Activated CD8-positive, alpha-beta memory T cell treated with anti-CD3 and anti-CD28 coated beads, Interleukin-2, amount 50 U/mL, for 4 hours (primary cell): ENCODE measurements at regions not wholly inside any gene's neighbourhood (a gene's known extent, or its start where the extent isn't known, plus 50 kb on each side); places are given as distances from the start of the nearest gene placed in this dataset.

Source experiments
- DNase-seq: peaks from one replicate; pipeline ENCODE4 v3.0.0-alpha.2; 2020

DNA sequence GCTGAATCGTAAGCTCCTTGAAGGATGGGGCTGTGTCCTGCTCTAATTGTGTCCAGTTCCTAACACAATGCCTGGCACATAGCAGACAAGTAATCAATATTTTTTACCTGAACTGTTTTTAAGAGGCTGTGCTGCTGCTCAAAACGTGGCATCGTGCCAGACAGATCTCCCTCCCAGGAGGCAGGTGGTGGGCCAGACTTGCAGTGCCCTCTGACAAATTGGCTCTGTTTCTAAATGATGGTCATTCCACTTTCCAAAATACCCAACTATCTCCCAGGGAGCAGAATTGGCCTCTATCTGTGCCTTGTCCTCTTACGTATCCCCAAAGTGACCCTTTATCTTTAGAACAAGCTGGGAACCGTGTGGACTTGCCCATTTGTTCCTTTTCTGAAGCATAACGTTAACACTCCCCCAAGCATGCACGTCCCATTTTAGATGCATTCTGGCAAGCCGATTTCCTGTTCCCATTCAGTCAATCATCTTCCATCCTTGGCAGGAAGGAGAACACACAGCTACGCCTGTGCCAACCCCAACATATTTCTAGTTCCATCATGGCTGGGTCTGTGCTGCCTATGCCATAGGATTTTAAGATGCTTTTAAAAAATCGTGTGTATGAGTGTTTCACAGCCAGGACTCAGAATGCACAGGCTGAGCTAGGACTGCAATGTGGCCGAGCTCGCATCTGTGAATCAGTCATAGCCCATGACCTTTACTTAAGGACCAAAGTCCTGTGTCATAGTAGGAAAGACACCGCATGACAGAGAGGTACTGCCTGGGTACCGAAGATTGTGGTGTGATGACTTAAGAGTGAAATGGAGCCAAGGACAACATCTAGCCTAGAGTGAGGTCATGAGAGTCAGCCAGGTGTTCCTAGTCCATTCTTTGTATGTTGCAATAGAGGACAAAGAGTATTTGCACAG, 408.6 kb downstream of the PRDM2 start:
- no peak for DNase-seq

DNA sequence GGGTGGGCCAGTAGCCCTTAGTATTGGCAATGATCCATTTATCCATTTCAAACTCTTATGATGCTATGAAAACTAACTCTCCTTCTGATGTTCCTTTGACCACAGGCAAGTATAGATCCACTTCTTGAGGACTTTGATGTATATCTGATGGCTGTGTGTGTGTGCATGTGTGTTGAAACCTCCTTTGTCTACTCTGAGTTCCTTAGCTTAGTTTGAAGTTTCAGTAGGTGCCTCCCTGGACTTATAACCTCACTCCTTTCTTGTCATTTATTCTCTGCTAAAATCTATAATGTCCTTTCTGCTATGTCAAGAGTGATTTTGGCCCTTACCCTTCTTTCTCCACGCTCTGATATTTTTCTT, 409.3 kb downstream of the PRDM2 start:
- DNase-seq, result no peak

DNA sequence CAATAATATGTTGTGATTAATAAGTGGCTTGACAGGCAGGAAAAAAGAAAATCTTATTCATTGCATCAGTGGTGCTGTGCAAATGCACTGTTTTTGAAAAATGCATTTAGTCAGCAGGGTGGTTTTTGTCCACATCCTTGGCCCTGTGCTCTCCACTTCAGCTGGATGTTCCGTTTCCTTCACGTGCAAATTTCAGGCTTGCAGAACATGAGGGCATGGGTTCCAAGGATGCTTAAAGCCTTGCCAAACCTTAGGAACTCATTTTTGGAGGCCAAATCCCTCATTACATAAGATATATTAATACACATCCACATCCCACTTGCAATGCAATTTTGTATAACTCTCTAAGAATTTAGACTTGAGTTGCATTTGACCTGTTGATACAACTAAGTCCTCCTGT, 410.1 kb downstream of the PRDM2 start:
- no peak for DNase-seq

DNA sequence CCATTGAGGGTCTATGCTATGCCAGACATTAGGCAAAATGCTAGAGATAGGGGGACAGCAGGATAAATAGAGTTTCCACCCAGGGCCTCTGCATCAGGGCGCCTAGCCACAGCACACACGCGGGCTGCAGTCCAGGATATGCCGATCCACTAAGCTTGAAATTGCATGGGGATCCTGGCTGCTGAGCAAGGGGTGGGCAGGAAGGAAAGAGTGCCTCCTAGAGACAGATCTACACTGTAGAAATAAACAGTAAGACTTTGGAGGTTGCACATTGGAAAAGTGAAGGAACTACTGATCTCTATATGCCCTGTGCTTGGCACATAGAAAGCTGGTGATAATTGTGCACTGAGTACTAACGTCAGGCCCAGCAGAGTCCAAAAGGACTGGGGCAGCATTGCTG, 411.1 kb downstream of the PRDM2 start:
- DNase-seq, result no peak

DNA sequence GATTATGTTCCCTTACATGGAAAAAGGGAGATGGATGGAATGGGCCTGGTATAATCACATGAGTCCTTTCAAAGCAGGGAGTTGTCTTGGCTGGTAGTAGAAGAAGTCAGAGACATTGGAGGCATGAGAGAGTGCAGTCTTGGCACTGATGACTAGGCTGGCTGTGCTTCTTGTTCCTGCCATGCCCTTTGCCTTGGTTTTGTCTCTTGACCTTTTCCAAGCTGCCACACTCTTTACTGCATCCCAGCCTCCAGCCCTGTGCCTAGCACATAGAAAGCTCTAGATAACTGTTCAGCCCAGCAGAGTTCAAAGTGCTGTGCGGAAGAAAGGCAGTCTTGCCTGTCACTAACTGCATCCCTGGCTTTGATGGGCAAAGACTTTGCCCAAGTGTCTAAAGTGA, 412.6 kb downstream of the PRDM2 start:
- no peak for DNase-seq

DNA sequence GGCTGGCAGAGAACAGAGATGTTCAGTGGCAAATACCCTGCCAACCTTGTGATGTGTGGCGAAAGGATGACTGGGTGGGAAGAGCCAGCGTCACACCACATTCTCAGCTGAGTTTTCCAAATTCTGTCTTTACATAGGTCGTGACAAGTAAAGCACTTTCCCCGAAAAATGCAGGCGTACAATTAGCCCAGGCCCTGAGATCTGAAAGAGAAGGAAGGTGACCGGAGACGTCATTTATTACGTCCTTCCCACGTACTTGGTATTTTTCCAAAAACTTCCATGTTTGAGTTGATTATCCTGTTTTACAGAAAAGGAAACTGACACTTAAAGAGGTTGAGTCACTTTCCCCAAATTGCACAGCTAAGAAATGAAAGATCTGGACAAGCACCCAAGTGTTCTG, 413.3 kb downstream of the PRDM2 start:
- no peak for DNase-seq

DNA sequence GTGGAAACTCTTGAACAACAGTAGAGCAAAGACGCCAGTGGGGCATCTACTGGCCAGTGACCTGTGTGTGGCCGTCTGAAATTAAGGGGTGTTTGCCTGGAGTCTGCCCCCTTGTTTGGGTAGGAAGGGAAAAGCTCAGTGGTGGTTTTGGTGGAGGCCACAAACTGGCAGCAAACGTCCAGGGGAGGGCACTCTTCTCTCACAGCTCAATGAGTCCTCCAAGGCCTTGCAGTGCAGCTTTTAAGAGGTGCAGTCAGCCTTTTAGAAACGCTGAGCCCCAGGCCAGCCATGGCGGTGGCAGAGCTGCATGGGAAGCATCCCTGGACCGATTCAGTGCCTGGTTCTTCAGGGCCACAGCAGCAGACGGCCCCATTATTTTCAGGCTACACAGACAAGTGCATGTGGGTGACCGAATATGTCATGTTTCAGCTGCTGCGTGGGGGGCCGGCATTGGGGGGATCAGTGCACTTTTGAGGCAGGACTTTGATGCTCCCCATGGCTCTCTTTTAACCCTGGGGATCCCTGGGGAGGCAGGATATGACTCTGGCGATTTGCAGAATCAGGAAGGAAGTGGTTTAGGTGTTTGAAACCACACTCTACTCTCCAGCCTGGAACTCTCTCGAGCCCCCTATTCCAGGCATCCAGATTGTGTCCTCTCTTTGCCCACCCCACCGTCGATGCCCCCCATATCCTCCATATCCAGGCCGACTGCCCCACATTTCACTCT, 414.0 kb downstream of the PRDM2 start:
- DNase-seq, result no peak

DNA sequence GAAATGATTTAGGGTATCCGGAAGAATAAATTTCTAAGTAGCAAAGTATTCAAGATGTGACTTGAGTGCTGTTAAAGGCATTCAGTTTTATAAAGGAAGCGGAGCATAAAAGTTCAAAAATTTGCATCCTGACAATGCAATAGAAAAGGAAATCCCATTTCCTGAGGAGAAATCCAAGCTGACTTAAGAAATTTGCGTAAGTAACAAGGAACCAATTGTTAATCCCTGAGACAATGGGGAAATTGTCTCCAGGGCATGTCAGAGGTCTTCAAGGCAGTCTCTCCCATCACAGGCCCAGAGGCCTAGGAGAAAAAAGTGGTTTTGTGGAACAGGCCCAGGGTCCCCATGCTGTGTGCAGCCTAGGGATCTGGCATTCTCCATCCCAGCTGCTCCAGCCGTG, 416.0 kb downstream of the PRDM2 start:
- no peak for DNase-seq

DNA sequence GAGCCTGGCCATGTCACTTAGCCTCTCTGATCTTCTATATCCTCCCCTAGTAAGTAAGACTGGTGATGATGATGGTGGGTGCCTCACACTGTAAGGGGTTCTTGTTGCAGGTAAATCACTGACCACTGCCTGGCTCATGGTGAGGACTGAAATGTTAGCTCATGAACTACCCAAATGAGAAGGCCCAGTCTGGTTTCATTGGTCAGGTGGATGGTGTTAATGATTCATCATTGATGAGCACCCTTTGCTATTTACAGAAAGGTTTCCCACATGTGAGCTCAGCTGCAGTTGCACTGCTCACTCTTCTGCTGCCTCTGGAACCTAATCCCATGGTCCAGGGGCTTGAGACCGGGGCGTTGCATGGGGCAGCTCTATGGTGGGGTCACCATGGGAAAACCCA, 417.7 kb downstream of the PRDM2 start:
- no peak for DNase-seq

DNA sequence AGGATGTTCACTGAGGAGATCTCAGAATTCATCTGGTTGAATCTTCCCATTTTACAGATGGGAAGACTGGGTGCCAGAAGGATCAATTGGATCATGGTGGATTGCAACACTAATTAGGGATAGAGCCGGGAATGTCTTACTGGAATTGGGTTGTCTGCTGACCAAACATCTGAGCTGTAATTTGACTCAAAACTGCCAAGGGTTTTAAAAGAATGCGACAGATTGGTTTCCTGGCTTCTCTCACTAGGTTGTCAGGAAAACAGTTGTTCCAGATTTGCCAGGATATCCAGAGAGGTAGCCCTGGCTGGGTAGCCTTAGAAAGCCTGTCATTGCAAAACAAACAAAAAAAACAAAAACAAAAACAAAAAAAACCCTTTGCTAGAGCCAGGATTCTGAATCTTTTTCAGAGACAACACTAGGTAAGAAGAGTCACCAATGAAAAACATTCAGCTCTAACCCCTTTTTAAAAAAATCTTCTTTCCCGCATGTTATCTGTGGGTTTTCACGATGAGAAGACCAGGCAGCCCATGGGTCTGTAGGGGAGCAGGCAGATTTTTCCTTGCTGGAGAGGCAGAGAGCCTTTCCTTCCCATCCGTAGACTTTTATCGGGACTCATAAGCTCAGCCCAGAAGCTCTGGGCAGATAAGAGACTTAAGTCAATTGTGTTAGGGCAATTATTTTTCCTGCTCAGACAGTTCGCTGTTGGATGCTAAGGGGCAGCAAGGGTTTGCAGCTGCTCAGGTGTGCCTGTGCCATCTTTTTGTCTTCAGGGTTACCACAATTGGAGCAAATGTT, 418.9 kb downstream of the PRDM2 start:
- no peak for DNase-seq

DNA sequence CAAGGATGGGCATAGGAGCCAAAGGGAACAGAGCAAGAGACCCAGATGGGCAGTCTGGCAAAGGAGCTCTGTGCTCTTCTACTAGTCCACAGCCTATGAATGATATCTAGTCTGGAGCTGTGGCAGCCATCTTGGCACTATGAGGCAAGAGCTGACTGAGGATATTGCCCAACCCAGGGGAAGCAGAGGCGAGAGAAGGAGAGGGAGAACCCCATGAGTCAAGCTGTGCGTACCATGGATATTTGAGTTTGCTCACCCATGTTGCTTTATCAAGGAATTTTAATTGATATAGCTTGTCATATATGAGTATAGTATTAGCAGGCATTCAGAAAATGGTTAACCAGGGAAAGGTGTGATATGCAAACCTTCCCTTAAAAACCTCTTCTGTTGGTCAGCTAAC, 420.9 kb downstream of the PRDM2 start:
- DNase-seq, result no peak

DNA sequence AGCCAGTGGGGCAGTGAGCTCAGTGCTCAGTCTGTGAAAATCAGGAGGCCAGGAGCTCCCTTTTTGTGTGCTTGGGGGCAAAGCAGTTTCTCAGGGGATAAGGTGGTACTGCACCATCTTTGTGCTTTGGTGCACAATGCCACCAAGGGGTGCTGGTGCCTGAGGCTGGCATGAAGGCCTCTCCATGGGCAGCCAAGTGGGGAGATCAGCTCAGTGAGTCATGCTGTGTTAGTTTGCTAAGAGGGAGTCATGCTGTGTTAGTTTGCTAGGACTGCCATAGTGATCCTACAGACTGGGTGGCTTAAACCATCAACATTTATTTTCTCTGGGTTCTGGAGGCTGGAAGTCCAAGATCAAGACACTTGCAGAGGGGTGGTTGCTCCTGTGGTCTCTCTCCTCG, 428.1 kb downstream of the PRDM2 start:
- no peak for DNase-seq

DNA sequence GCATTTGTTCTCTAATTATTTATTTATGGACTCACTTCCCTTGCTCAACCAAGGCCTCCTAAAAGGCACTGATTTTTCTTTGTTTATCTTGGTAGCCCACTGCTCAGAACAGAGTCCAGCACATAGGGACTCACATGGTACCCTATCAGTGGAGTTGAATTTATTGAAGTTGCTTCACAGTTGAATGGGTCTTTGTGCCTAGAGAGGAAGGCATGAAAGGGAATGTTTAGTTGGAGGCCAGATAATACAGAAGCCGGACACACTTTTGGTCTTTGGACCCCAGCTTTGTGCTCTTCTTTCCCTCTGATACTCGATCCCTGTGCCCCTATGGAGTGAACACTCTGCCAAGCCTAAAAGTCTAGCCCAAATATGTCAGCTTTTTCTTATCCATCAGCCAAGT, 429.0 kb downstream of the PRDM2 start:
- no peak for DNase-seq

DNA sequence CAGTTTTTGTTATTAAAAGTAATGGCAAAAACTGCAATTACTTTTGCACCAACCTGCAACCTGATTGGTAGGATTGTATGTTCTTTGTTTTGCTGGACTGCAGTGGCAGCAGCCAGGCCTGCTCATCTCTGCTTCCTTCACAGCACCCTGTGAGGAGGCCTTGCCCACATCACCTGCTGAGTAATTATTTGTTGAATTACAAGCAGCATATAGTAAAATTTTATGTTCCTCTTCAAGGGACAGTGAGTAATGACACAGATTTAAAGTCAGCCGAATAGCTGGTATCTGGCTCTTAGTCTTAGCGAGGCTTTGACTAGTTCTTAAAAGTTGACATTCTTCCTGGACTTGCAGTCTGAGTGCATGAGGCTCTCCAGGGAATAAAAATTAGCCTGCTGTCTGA, 435.1 kb downstream of the PRDM2 start:
- DNase-seq, result no peak

DNA sequence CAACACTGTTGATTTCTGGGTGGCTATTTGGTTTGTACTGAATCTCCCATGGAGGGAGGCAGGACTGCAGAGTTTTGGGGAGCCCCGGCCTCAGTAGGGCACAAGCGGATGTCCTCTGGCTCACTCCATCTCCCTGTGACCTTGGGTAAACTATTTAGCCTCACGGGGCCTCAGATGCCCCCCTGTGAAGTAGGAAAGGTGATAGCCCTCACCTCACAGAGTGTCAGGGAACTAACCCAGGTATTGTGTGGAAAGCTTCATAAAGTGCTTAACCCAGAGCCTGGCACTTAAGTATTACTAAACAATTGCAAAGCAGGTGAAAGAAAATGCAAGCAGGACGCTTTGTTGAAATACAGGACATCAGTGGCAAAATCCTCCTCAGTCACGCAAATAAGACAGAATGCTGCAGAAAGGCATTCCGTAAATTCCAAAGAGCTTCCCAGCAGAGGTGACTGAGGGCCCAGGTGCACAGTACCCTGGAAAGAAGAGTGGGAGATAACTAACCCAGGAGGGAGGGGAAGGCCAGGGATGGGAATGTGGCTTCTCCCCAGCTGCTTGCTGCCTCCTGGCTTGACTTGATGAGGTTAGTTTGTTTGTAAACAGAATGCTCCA, 436.3 kb downstream of the PRDM2 start:
- no peak for DNase-seq

DNA sequence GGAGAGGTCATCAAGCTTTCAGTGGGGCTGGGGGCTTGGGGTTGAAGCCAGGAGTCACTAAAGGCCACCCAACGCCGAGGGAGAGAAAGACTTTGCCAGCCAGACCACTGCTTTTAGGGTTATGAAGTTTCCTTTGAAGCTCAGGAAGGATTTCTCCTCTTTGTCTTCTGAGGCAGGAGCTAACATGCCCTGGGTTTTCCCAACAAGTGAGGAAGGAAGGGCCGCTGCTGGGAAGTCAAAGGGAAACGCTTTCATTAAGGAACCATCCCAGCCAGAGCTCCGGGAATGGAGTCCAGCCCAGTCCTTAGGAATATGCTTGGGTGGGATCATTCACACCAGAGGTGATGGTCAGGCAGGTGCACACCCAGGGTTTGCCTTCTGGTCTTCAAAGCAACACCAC, 436.9 kb downstream of the PRDM2 start:
- no peak for DNase-seq

DNA sequence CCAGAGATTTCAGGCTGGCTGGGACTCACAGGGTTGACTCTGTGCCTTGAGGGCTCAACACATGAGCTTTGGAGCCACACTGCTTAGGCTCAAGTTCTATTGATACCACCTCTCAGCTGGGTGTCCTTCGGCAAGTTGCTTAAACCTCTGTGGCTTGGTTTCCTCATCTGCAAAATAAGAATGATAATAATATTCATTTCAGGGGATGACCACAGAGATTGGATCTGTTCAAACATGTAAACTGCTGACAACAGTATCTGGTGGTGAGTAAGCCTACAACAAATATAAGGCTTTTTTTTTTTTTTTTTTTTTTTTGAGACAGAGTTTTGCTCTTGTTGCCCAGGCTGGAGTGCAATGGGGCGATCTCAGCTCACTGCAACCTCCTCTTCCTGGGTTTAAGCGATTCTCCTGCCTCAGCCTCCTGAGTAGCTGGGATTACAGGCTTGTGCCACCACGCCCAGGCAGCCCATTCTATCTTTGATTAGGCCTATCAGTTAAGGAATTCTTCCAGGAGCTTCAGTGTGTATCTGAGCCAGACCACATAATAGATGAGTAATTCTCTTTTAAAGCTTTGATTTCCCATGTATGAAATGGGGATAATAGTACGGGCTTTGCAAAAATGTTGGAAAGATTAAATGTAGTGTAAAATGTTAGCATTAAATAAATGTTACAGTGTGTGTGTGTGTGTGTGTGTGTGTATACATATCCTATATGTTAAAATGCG, 437.6 kb downstream of the PRDM2 start:
- no peak for DNase-seq

DNA sequence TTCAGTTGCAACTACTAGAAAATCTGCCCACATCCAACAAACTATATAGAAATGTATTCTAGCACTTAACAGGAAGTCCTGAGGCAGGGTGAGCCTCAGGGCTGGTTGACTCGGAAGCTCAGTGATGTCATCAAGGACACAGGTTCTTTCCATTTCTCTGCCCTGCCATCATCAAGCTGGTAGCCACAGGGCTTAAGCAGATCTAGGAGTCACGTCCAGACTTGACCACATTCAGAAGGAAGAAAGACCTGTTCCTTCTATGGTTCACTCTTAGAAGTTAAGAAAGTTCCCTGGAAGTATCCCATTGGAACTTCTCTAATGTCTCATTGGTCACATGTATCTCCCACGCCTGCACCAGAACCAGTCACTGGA, 438.1 kb downstream of the PRDM2 start:
- no peak for DNase-seq

DNA sequence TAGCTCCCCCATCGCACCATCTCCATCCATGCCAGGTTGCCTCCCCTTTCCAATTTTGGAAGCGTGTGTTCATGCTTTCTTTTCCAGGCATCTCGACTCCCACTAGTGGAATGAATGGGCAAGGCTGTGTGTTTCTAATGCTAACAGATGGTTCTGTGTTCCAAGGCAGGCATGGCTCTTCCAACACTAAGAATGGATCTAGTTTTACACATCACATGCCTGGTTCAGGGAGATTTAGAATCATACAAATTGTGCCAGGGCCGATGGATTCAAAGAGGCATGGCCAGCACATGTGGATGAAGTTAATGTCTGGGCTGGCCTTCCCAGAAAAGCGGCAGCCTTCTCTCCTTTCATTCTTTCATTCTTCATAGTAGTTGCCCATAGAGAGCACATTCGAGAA, 438.7 kb downstream of the PRDM2 start:
- no peak for DNase-seq

DNA sequence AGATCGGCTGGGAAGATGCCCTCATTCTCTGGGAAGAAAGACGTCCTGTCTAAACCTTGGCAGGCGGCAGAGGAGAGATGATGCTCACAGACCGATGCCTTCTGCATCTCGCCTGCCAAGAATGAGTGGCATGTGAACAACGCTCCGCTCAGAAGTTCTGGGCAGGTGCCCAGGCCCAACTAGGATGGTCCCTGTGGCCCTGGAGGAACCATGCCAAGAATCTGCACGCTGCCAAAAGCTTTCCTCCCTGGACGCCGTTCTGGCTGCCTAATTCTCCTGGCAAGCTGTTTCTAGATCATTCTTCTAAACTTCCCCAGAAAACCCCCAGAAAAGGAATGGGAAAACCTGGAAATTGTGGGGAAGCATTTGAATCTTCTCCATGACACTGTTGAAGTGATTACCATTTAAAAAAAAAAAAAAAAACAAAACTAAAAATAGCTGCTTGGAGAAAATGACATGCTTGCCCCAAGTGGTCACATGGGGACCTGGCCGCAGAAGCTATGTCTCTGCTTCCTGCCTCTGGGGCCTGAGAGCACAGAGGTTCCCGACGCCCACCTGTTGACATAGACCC, 440.9 kb downstream of the PRDM2 start:
- DNase-seq, result no peak

DNA sequence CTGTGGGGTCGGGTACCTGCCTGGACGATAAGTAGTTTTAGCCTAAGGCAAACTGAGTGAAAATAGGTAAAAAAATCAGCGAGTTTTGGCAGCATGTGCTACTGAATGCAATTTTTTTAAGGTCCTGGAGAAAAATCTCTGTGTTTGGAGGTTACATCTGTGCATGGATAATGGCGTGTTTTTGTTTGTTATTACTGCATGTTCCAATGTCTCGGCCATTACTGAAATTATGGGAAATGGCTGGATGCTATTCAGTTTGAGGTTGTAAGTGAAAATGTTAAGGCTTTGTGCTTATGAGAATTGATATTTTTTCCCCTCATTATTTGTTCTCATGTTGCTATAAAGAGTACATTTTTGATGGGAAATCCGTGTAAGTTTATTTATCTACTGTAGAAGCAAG, 441.7 kb downstream of the PRDM2 start:
- DNase-seq, result no peak

DNA sequence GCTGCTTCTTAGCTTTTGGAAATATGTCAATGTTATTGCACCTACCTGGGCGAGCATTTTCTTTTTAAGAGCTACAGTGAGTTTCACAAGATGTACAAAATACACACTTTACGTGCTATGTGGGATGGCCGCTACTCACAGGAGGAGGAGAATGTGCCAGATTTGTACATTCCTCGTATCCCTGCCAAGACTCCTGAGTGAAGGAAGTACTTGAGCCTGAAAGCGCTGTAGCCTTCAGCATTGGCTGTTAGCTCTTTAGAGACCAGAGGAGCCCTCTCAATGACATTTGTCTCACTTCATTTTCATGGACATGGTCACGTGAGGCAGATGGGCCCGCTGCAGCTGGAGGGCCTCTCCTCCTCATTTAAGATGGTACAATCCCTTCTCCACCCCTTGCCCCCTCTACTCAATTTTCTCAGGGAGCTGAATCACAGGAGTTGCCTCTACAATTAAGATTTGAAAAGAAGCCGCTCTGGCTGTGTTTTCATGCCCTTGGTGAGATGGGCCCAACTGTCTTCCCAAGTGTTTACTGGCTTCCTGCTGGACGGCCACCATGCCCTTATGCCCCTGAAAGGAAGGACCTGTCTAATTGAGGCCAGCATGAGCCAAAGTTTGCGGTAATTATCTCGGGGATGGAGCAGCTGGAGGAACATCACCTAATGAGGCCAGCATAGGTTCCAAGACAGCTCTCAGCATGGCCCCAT, 442.6 kb downstream of the PRDM2 start:
- DNase-seq, result no peak
